ENCODE measurements at regions not wholly inside any gene's neighbourhood (a gene's known extent, or its start where the extent isn't known, plus 50 kb on each side); places are given as distances from the start of the nearest gene placed in this dataset.

- no TSS peak for BruUV-seq (replicated peaks)
- 3% methylated on average over 2 of the region's 2 CpGs for WGBS (ENCODE audit: low lambda C conversion rate)
- no peak for FAIRE-seq
- no peak for ATAC-seq
- H2AFZ ChIP-seq (ENCODE audit: low read length) = no peak overlapping the region
- no peaks in the 10 kb centered on the region for H3K79me2 ChIP-seq (ENCODE audit: insufficient read depth, low read length)
- no peak overlapping the region for H3K9ac ChIP-seq (ENCODE audit: insufficient read depth, low read depth, low read length)
- ChIA-PET POLR2A (no interaction called here), CTCF (ENCODE audit: low intra/inter-chr PET ratio, low total read pairs) (no interaction called here)
- H3K4me1 ChIP-seq (ENCODE audit: insufficient read depth, low read length) = no peaks in the 10 kb centered on the region
- H3K4me3 ChIP-seq (replicated peaks in 1 of 3; ENCODE audit: insufficient read depth in 1 of 3, low read depth in 2 of 3, low read length in 3 of 3) = no peak overlapping the region
- intact Hi-C loops (cut with micrococcal nuclease; ENCODE audit: unreplicated experiment) (no loop called here), in situ Hi-C loops (cut with HindIII; ENCODE audit: extremely low pct_ligation_motif_present, low pct_unique_long_range_greater_than_20kb) (no loop called here)
- H3K4me2 ChIP-seq (ENCODE audit: low read depth, low read length) = no peak overlapping the region
- TF ChIP-seq GTF3A (CRISPR knock-in tag; conservative IDR thresholded peaks at IDR 0.05) (no peak), HNRNPLL (IDR thresholded peaks at IDR 0.05; ENCODE audit: low read depth, low read length, poor library complexity, severe bottlenecking) (no peak), PBX2 (CRISPR knock-in tag; IDR thresholded peaks at IDR 0.05) (no peak), THAP8 (CRISPR knock-in tag; IDR thresholded peaks at IDR 0.05; ENCODE audit: borderline replicate concordance) (no peak), KDM6A (CRISPR knock-in tag; IDR thresholded peaks at IDR 0.05; ENCODE audit: low read depth) (no peak), LRRFIP1 (CRISPR knock-in tag; conservative IDR thresholded peaks at IDR 0.05) (no peak), CREM (IDR thresholded peaks at IDR 0.05) (no peak), CREM (CRISPR knock-in tag; IDR thresholded peaks at IDR 0.05) (no peak), ZNF567 (CRISPR knock-in tag; IDR thresholded peaks at IDR 0.05; ENCODE audit: borderline replicate concordance) (no peak), RNF219 (CRISPR knock-in tag; IDR thresholded peaks at IDR 0.05) (no peak), ZNF773 (CRISPR knock-in tag; IDR thresholded peaks at IDR 0.05; ENCODE audit: borderline replicate concordance) (no peak)
- no peak for DNase-seq (ENCODE audit: low spot score)
- H4K20me1 ChIP-seq (ENCODE audit: insufficient read depth, low read length) = no peaks in the 10 kb centered on the region
- no peaks in the 10 kb centered on the region for H3K36me3 ChIP-seq (replicated peaks in 1 of 2; ENCODE audit: control insufficient read depth in 1 of 2, insufficient read depth in 2 of 2, low read length in 2 of 2)
- H3K27ac ChIP-seq (ENCODE audit: extremely low read length, insufficient read depth, low read length) = no peak overlapping the region
- no peaks in the 10 kb centered on the region for H3K27me3 ChIP-seq (ENCODE audit: control insufficient read depth in 1 of 2, insufficient read depth in 2 of 2, low read length in 2 of 2)
- no peaks in the 10 kb centered on the region for H3K9me3 ChIP-seq (ENCODE audit: low read length)
These were observed 189.9 kb downstream of the UBE2E3 start for GRCh38 chr2:181170256-181170655.

Measured in HepG2 (cell line).